ENCODE measurements at regions not wholly inside any gene's neighbourhood (a gene's known extent, or its start where the extent isn't known, plus 50 kb on each side); places are given as distances from the start of the nearest gene placed in this dataset.

DNA sequence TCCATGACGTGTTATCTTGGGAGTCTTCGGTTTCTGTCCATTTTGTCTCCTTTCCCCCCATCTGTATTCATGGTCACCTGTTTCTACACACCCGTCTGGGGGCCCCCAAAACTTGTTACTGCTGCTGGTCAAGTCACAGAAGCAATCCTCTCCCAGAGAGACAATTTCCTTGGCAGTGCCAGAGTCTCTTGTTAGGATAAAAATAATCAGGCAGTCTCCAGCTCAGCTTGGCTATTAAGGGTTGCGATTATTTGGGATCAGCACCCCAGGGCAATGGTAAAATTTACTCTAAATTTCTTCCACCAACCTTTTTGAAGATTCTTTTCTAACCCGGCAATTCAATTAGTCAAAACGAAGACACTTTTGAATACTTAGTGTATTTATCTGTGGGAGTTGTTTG, 229.1 kb upstream of the JARID2 start:
- TF ChIP-seq POLR2A (IDR thresholded peaks at IDR 0.05) (no peak), POLR2AphosphoS5 (IDR thresholded peaks at IDR 0.05; ENCODE audit: insufficient read depth in 1 of 2, low read depth in 1 of 2) (no peak)
- TF ChIP-seq, protein P1, sequence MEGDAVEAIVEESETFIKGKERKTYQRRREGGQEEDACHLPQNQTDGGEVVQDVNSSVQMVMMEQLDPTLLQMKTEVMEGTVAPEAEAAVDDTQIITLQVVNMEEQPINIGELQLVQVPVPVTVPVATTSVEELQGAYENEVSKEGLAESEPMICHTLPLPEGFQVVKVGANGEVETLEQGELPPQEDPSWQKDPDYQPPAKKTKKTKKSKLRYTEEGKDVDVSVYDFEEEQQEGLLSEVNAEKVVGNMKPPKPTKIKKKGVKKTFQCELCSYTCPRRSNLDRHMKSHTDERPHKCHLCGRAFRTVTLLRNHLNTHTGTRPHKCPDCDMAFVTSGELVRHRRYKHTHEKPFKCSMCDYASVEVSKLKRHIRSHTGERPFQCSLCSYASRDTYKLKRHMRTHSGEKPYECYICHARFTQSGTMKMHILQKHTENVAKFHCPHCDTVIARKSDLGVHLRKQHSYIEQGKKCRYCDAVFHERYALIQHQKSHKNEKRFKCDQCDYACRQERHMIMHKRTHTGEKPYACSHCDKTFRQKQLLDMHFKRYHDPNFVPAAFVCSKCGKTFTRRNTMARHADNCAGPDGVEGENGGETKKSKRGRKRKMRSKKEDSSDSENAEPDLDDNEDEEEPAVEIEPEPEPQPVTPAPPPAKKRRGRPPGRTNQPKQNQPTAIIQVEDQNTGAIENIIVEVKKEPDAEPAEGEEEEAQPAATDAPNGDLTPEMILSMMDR (IDR thresholded peaks at IDR 0.05): no peak
